Colonic mucosa (tissue), 4 donors: ENCODE measurements at regions not wholly inside any gene's neighbourhood (a gene's known extent, or its start where the extent isn't known, plus 50 kb on each side); places are given as distances from the start of the nearest gene placed in this dataset.

ENCODE experiments used
- DNase-seq: peaks from one replicate; pipeline ENCODE4 v3.0.0-alpha.2; 2020
- H3K27ac ChIP-seq: fragments of 200-600 bp; one replicate; pipeline ENCODE4 v1.8.0; 2021
- H3K27me3 ChIP-seq: fragments of 200-600 bp; one replicate; pipeline ENCODE4 v1.8.0; 2021
- H3K36me3 ChIP-seq: fragments of 200-600 bp; one replicate; pipeline ENCODE4 v1.8.0; 2021
- H3K4me1 ChIP-seq: fragments of 200-600 bp; one replicate; pipeline ENCODE4 v1.8.0; 2021; ENCODE audit warnings: mild to moderate bottlenecking
- H3K4me3 ChIP-seq: fragments of 200-600 bp; one replicate; pipeline ENCODE4 v1.8.0; 2021
- H3K9ac ChIP-seq, 2 donors: one replicate each; pipeline ENCODE4 v1.7.0; 2013; ENCODE audit warnings: control low read depth in 2 of 2, low read depth in 2 of 2, low read length in 2 of 2
- H3K9me3 ChIP-seq: fragments of 200-600 bp; one replicate; pipeline ENCODE4 v1.8.0; 2021
- CTCF ChIP-seq: fragments of 200-600 bp; IDR thresholded peaks from one replicate; pipeline ENCODE4 v1.8.0; 2022; ENCODE audit warnings: antibody characterized with exemption, mild to moderate bottlenecking
- intact Hi-C: fragments of 100-400 bp; cut with DNase I; formaldehyde crosslinking; loops from one replicate; pipeline ENCODE4 v1.14.1; 2022
- donor health status: healthy.
- donor health status: DM: no; HTN: no; CAD: no.
- donor health status: DM: no; HTN: no; CAD: no.

GRCh38 chr1:106113851-106114250 is 942.6 kb upstream of the PRMT6 start:
- H3K4me3 ChIP-seq = no peak overlapping the region
- H3K27ac ChIP-seq = no peak overlapping the region
- H3K9me3 ChIP-seq = no peaks in the 10 kb centered on the region
- H3K27me3 ChIP-seq = no peaks in the 10 kb centered on the region
- DNase-seq = no peak
- H3K4me1 ChIP-seq = no peaks in the 10 kb centered on the region
- intact Hi-C loops = no loop called here
- TF ChIP-seq CTCF = no peak
- no peak overlapping the region for H3K9ac ChIP-seq
- no peaks in the 10 kb centered on the region for H3K36me3 ChIP-seq

GRCh38 chr1:106120789-106121188 is 935.7 kb upstream of the PRMT6 start:
- Histone ChIP-seq H3K4me3 (no peak overlapping the region), H3K9me3 (no peaks in the 10 kb centered on the region), H3K27ac (no peak overlapping the region), H3K9ac (no peak overlapping the region), H3K4me1 (no peaks in the 10 kb centered on the region), H3K27me3 (no peaks in the 10 kb centered on the region), H3K36me3 (no peaks in the 10 kb centered on the region)
- intact Hi-C loops = no loop called here
- no peak for TF ChIP-seq CTCF
- DNase-seq = no peak

- Histone ChIP-seq H3K27me3 (no peaks in the 10 kb centered on the region), H3K9ac (no peak overlapping the region), H3K9me3 (no peaks in the 10 kb centered on the region), H3K27ac (no peak overlapping the region), H3K4me1 (no peaks in the 10 kb centered on the region), H3K4me3 (no peak overlapping the region), H3K36me3 (no peaks in the 10 kb centered on the region)
- TF ChIP-seq CTCF = no peak
- DNase-seq = no peak
- intact Hi-C loops = no loop called here
Measured at GRCh38 chr1:106121728-106122127, 934.7 kb upstream of the PRMT6 start.

GRCh38 chr1:106134561-106134960 is 921.9 kb upstream of the PRMT6 start:
- Histone ChIP-seq H3K27ac (no peak overlapping the region), H3K4me3 (no peak overlapping the region), H3K4me1 (no peaks in the 10 kb centered on the region), H3K36me3 (no peaks in the 10 kb centered on the region), H3K27me3 (no peaks in the 10 kb centered on the region), H3K9me3 (no peaks in the 10 kb centered on the region), H3K9ac (no peak overlapping the region)
- no peak for DNase-seq
- no peak for TF ChIP-seq CTCF
- intact Hi-C loops = no loop called here

- DNase-seq = no peak
- no peaks in the 10 kb centered on the region for H3K27me3 ChIP-seq
- H3K4me3 ChIP-seq = no peak overlapping the region
- H3K27ac ChIP-seq = no peak overlapping the region
- no peaks in the 10 kb centered on the region for H3K9me3 ChIP-seq
- H3K4me1 ChIP-seq = no peaks in the 10 kb centered on the region
- no peak overlapping the region for H3K9ac ChIP-seq
- no peaks in the 10 kb centered on the region for H3K36me3 ChIP-seq
- intact Hi-C loops = no loop called here
- no peak for TF ChIP-seq CTCF
Measured at GRCh38 chr1:106173101-106173500, 883.4 kb upstream of the PRMT6 start.

- intact Hi-C loops = no loop called here
- H3K27ac ChIP-seq = no peak overlapping the region
- no peaks in the 10 kb centered on the region for H3K9me3 ChIP-seq
- H3K9ac ChIP-seq = no peak overlapping the region
- no peaks in the 10 kb centered on the region for H3K36me3 ChIP-seq
- DNase-seq = no peak
- no peaks in the 10 kb centered on the region for H3K4me1 ChIP-seq
- H3K27me3 ChIP-seq = no peaks in the 10 kb centered on the region
- no peak for TF ChIP-seq CTCF
- H3K4me3 ChIP-seq = no peak overlapping the region
Measured at GRCh38 chr1:106178791-106179190, 877.7 kb upstream of the PRMT6 start.
